Uterus (tissue), 2 donors: ENCODE measurements at regions not wholly inside any gene's neighbourhood (a gene's known extent, or its start where the extent isn't known, plus 50 kb on each side); places are given as distances from the start of the nearest gene placed in this dataset.

Experiments used
- POLR2A ChIP-seq, 2 donors: fragments of 450-650 bp; IDR thresholded peaks; one replicate each; pipeline ENCODE4 v1.6.1; 2016; ENCODE audit warnings: antibody characterized with exemption in 2 of 2, mild to moderate bottlenecking in 1 of 2, moderate library complexity in 1 of 2
- TF ChIP-seq, protein P1 (sequence below), 4 experiments: fragments of 200-600 bp in 2 of 4; fragments of 450-650 bp in 2 of 4; sonication (generic) in 2 of 4; IDR thresholded peaks; one replicate each; pipeline ENCODE4 v1.5.1; 2016 to 2019; ENCODE audit warnings: antibody characterized with exemption in 4 of 4, mild to moderate bottlenecking in 2 of 4, moderate library complexity in 1 of 4

- TF ChIP-seq, protein P1, sequence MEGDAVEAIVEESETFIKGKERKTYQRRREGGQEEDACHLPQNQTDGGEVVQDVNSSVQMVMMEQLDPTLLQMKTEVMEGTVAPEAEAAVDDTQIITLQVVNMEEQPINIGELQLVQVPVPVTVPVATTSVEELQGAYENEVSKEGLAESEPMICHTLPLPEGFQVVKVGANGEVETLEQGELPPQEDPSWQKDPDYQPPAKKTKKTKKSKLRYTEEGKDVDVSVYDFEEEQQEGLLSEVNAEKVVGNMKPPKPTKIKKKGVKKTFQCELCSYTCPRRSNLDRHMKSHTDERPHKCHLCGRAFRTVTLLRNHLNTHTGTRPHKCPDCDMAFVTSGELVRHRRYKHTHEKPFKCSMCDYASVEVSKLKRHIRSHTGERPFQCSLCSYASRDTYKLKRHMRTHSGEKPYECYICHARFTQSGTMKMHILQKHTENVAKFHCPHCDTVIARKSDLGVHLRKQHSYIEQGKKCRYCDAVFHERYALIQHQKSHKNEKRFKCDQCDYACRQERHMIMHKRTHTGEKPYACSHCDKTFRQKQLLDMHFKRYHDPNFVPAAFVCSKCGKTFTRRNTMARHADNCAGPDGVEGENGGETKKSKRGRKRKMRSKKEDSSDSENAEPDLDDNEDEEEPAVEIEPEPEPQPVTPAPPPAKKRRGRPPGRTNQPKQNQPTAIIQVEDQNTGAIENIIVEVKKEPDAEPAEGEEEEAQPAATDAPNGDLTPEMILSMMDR (IDR thresholded peaks at IDR 0.05): no peak
- no peak for TF ChIP-seq POLR2A (IDR thresholded peaks at IDR 0.05)
Observed at GRCh38 chr6:44672841-44673240, 285.3 kb downstream of the CDC5L start.
